ENCODE measurements at regions not wholly inside any gene's neighbourhood (a gene's known extent, or its start where the extent isn't known, plus 50 kb on each side); places are given as distances from the start of the nearest gene placed in this dataset.

DNA sequence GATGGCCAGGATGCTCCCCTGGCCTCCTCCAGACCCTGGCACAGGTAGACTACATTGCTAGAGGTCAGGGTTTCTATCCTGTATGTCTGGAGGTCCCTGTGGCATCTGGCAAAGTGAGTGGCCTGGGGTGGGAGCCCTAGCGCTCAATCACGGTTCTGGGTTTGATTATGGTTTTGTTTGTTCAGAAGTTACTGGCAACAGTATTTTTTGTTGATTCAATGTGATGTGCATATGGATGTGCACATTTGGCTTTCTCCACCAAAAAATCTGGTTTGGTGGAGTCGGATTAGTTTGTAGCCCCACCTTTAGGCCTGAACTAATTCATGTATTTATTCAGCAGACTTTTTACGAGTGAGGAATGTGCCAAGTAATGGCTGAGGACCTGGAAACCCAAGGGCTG lies 109.7 kb downstream of the VEGFA start:
- no peak overlapping the region for H3K4me3 ChIP-seq (replicated peaks; ENCODE audit: low read depth, low read length)
- TF ChIP-seq, protein P1, sequence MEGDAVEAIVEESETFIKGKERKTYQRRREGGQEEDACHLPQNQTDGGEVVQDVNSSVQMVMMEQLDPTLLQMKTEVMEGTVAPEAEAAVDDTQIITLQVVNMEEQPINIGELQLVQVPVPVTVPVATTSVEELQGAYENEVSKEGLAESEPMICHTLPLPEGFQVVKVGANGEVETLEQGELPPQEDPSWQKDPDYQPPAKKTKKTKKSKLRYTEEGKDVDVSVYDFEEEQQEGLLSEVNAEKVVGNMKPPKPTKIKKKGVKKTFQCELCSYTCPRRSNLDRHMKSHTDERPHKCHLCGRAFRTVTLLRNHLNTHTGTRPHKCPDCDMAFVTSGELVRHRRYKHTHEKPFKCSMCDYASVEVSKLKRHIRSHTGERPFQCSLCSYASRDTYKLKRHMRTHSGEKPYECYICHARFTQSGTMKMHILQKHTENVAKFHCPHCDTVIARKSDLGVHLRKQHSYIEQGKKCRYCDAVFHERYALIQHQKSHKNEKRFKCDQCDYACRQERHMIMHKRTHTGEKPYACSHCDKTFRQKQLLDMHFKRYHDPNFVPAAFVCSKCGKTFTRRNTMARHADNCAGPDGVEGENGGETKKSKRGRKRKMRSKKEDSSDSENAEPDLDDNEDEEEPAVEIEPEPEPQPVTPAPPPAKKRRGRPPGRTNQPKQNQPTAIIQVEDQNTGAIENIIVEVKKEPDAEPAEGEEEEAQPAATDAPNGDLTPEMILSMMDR (IDR thresholded peaks at IDR 0.05; ENCODE audit: low read length, missing control alignments), result no peak
- DNase-seq (ENCODE audit: low read depth), result no peak

DNA sequence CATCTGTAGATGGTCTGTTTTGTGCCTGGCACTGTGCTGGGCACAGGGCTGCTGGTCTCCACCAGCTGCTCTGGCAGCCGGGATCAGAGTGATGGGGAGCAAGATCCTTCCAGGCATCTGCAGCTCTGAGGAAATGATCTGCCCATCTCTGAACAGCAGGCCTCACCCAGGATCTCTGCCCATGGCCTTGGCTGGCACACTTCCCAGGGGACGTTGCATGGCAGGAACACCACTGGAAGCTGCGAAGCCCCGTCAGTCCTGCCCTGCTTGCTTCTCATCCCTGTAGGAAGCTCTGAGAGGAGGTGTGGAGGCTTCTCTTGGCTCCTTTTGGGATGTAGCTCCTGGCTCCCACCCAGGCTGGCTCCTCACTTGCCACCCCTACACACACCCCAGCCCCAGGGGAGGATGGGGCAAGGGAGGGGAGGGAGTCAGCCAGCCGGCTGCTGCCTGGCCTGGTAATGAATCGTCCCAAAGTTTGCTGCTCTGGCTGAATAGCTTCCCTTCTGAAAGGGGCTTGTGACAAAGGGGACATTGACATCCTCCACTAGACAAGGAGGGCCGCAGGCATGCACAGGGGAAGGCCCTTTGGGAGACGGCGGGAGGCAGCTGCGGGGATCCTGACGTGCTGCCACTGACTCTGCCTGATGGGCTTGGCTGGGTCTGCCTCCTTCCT lies 108.9 kb downstream of the VEGFA start:
- TF ChIP-seq, protein P1 (IDR thresholded peaks at IDR 0.05; ENCODE audit: low read length, missing control alignments), result no peak
- no peak overlapping the region for H3K4me3 ChIP-seq (replicated peaks; ENCODE audit: low read depth, low read length)
- DNase-seq (ENCODE audit: low read depth), result no peak

DNA sequence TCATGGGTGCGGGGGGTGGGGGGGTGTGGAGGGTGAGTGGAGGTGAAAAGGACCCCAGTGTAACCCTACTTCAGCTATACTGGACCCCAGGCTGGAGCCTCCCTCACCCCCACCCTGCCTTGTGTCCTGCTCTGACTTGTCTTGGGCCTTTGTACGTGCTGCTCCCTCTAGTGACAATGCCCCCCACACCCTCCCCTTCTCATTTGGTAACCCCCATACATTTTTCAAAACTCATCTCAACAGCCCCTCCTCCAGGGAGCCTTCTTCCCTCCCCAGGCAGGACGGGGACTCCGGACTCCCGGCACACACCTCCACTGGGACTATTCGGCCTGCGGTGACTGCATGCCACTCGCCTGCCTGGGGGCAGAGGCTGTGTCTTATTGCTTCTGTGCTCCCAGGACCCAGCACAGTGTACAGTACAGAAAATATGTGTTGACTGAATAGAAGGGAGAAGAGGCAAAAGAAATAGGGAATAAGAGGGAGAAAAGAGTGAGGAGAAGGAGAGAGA lies 108.2 kb downstream of the VEGFA start:
- no peak overlapping the region for H3K4me3 ChIP-seq (replicated peaks; ENCODE audit: low read depth, low read length)
- TF ChIP-seq, protein P1 (IDR thresholded peaks at IDR 0.05; ENCODE audit: low read length, missing control alignments), result no peak

DNA sequence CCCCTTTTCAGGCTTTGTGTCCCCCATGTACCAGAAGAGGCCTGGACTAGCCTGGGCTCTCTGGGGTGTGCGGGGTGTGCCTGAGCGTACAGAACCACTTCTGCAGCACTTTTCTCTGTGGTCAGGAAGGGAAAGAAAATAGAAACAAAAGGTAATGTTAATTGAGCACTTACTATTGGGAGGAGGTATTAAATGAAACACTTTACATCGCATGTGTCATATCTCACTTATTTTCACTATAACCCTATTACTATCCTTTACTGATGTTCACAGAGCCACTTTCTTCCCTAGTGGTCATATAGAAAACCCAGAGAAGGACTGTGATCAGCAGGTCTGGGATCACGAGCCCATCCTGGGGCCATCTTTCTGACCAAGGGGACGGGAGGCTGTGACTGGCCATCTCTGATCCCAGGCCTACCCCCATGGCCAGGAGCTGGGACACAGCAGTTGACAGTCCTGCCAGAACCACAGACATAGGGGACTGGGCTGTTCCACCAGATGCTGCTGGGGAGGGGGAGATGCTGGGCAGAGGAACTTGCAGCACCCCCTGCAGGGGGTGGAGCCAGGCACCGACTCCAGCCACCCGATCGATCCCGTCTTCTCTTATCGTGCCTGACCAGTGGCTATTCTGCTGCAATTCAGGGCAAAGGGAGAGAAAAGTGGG lies 107.6 kb downstream of the VEGFA start:
- no peak for DNase-seq (ENCODE audit: low read depth)
- TF ChIP-seq, protein P1 (IDR thresholded peaks at IDR 0.05; ENCODE audit: low read length, missing control alignments), result no peak
- no peak overlapping the region for H3K4me3 ChIP-seq (replicated peaks; ENCODE audit: low read depth, low read length)

More for the DNA sequence above, 108.2 kb downstream of the VEGFA start:
- DNase-seq (ENCODE audit: low read depth), result no peak

DNA sequence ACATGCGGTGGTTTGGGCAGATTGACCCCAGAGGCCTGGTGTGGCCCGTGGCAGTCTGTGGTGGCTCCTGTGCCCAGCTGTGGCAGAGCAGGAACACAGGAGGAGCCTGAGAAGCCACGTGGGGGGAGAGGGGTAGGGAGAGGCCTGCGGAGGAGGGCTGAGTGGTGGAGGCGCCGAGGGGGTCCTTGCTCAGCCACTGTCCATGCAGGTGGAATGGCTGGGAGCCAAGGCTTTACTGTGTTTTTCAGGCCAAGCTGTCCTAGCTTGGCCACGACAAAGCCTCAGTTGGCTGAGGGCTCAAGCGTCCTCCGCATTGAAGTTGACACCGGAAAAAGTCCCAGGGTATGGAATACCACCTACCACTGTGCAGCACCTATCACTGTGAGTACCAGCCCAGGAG lies 107.0 kb downstream of the VEGFA start:
- no peak for DNase-seq (ENCODE audit: low read depth)
- no peak overlapping the region for H3K4me3 ChIP-seq (replicated peaks; ENCODE audit: low read depth, low read length)
- TF ChIP-seq, protein P1 (IDR thresholded peaks at IDR 0.05; ENCODE audit: low read length, missing control alignments), result no peak

DNA sequence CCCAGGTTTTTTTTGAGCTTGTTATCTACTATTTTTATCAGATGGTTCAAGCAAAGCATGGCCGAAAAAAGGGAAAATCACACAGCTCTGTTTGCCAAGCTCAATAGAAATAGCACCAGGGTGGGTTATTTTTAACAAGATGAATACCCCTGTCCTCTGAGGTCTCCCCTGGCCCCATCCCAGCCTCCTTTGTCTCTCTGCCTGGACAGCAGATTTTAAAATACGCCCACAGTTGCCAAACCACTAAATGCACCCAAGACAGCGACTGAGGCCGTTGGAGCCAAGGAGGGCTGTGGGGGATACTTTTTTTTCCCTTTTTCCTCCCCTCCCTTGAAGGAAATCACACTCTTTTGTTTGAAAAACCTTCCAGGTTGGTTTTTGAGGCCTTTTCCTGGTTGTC lies 106.6 kb downstream of the VEGFA start:
- TF ChIP-seq, protein P1 (IDR thresholded peaks at IDR 0.05; ENCODE audit: low read length, missing control alignments), result no peak
- H3K4me3 ChIP-seq (replicated peaks; ENCODE audit: low read depth, low read length), result no peak overlapping the region
- no peak for DNase-seq (ENCODE audit: low read depth)

Data from fibroblast of pulmonary artery (primary cell).